ENCODE measurements at regions not wholly inside any gene's neighbourhood (a gene's known extent, or its start where the extent isn't known, plus 50 kb on each side); places are given as distances from the start of the nearest gene placed in this dataset.

GRCh38 chr20:57092112-57092899 is 174.1 kb downstream of the BMP7 start:
- ATAC-seq (peak; percentile 71), DNase-seq (peak; percentile 70)
- Mint-ChIP-seq H3K27me3 (no peaks in the 10 kb centered on the region), H3K36me3 (no peaks in the 10 kb centered on the region), H3K27ac (no peak overlapping the region), H3K4me1 (peaks cover 3% of the 10 kb centered on the region), H3K4me3 (no peak overlapping the region), H3K9me3 (ENCODE audit: low read depth) (no peaks in the 10 kb centered on the region)
- CTCF ChIA-PET, result interaction anchor here (0.7 to 3.0 kb wide), 7 partner anchors 240 to 406 kb away, joined by 3 to 15 read pairs (median 3); no protein-coding TSS in a partner anchor

GRCh38 chr20:57092900-57093530 is 173.4 kb downstream of the BMP7 start:
- H3K9me3 Mint-ChIP-seq (ENCODE audit: low read depth), result no peaks in the 10 kb centered on the region
- CTCF ChIA-PET, result no interaction called here

GRCh38 chr20:57093766-57094165 is 172.7 kb downstream of the BMP7 start:
- no peak overlapping the region for H3K4me3 Mint-ChIP-seq
- peaks cover 3% of the 10 kb centered on the region for H3K4me1 Mint-ChIP-seq
- H3K27me3 Mint-ChIP-seq, result no peaks in the 10 kb centered on the region
- CTCF ChIA-PET, result no interaction called here
- no peaks in the 10 kb centered on the region for H3K9me3 Mint-ChIP-seq (ENCODE audit: low read depth)
- H3K36me3 Mint-ChIP-seq, result no peaks in the 10 kb centered on the region
- ATAC-seq, result no peak
- no peak overlapping the region for H3K27ac Mint-ChIP-seq
- DNase-seq, result no peak

More at GRCh38 chr20:57092900-57093530, 173.4 kb downstream of the BMP7 start:
- no peak for ATAC-seq
- Mint-ChIP-seq H3K4me3 (no peak overlapping the region), H3K27ac (no peak overlapping the region), H3K36me3 (no peaks in the 10 kb centered on the region), H3K4me1 (peaks cover 3% of the 10 kb centered on the region), H3K27me3 (no peaks in the 10 kb centered on the region)
- DNase-seq, result no peak

- no peaks in the 10 kb centered on the region for H3K27me3 Mint-ChIP-seq
- ATAC-seq, result no peak
These were observed 172.1 kb downstream of the BMP7 start for GRCh38 chr20:57094252-57094891.

GRCh38 chr20:57094991-57095390 is 171.4 kb downstream of the BMP7 start:
- no peak overlapping the region for H3K27ac Mint-ChIP-seq
- CTCF ChIA-PET, result interaction anchor here (0.8 kb wide), 1 partner anchor 237 kb away, joined by 3 read pairs; no protein-coding TSS in a partner anchor
- peaks cover 3% of the 10 kb centered on the region for H3K4me1 Mint-ChIP-seq
- no peak for ATAC-seq
- no peaks in the 10 kb centered on the region for H3K27me3 Mint-ChIP-seq
- DNase-seq, result no peak
- H3K4me3 Mint-ChIP-seq, result no peak overlapping the region
- H3K9me3 Mint-ChIP-seq (ENCODE audit: low read depth), result no peaks in the 10 kb centered on the region
- H3K36me3 Mint-ChIP-seq, result no peaks in the 10 kb centered on the region

More at GRCh38 chr20:57094252-57094891, 172.1 kb downstream of the BMP7 start:
- H3K4me3 Mint-ChIP-seq, result no peak overlapping the region
- no peaks in the 10 kb centered on the region for H3K36me3 Mint-ChIP-seq
- H3K9me3 Mint-ChIP-seq (ENCODE audit: low read depth), result no peaks in the 10 kb centered on the region
- no peak for DNase-seq
- CTCF ChIA-PET, result no interaction called here
- H3K4me1 Mint-ChIP-seq, result peaks cover 3% of the 10 kb centered on the region
- H3K27ac Mint-ChIP-seq, result no peak overlapping the region

DNA sequence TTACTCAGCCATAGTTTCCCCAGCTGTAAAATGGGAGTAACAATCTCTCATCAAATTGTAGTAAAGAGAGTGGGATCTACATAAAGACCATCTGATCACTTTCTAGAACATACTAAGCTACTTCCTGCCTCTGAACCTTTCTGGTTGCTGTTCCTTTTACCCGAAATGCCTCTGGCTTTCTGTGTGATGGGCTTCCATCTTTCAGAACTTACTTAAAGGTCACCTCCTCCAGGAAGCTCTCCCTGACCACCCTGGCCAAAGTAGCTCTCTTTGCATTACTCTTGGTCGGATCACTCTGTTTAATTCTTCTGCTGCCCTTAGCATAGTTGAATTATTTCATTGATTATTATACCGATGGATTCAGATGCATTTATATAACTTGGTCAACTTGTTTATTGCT is 171.0 kb downstream of the BMP7 start:
- CTCF ChIA-PET, result interaction anchor here (0.8 kb wide), 1 partner anchor 237 kb away, joined by 3 read pairs; no protein-coding TSS in a partner anchor
- H3K27ac Mint-ChIP-seq, result no peak overlapping the region
- no peak overlapping the region for H3K4me3 Mint-ChIP-seq
- no peaks in the 10 kb centered on the region for H3K9me3 Mint-ChIP-seq (ENCODE audit: low read depth)
- no peak for ATAC-seq
- no peaks in the 10 kb centered on the region for H3K27me3 Mint-ChIP-seq
- H3K4me1 Mint-ChIP-seq, result peaks cover 3% of the 10 kb centered on the region
- no peaks in the 10 kb centered on the region for H3K36me3 Mint-ChIP-seq
- no peak for DNase-seq

- Mint-ChIP-seq H3K27me3 (no peaks in the 10 kb centered on the region), H3K36me3 (no peaks in the 10 kb centered on the region), H3K4me1 (peaks cover under 1% of the 10 kb centered on the region), H3K4me3 (no peak overlapping the region), H3K27ac (no peak overlapping the region), H3K9me3 (ENCODE audit: low read depth) (no peaks in the 10 kb centered on the region)
- DNase-seq (no peak), ATAC-seq (no peak)
- CTCF ChIA-PET, result no interaction called here
These were observed 169.1 kb downstream of the BMP7 start for GRCh38 chr20:57097245-57097915.

- ATAC-seq, result no peak
- no peaks in the 10 kb centered on the region for H3K4me1 Mint-ChIP-seq
- no peak for DNase-seq
- H3K27ac Mint-ChIP-seq, result no peak overlapping the region
- no peaks in the 10 kb centered on the region for H3K9me3 Mint-ChIP-seq (ENCODE audit: low read depth)
- no peaks in the 10 kb centered on the region for H3K27me3 Mint-ChIP-seq
- H3K4me3 Mint-ChIP-seq, result no peak overlapping the region
- H3K36me3 Mint-ChIP-seq, result no peaks in the 10 kb centered on the region
- CTCF ChIA-PET, result no interaction called here
These were observed 164.3 kb downstream of the BMP7 start for GRCh38 chr20:57102160-57102559.

- Mint-ChIP-seq H3K4me1 (no peaks in the 10 kb centered on the region), H3K4me3 (no peak overlapping the region), H3K27me3 (no peaks in the 10 kb centered on the region), H3K9me3 (ENCODE audit: low read depth) (no peaks in the 10 kb centered on the region), H3K36me3 (no peaks in the 10 kb centered on the region), H3K27ac (no peak overlapping the region)
- DNase-seq, result no peak
- ATAC-seq, result no peak
- CTCF ChIA-PET, result no interaction called here
These were observed 163.9 kb downstream of the BMP7 start for GRCh38 chr20:57102566-57102965.

GRCh38 chr20:57103146-57103800 is 163.2 kb downstream of the BMP7 start:
- ATAC-seq, result no peak
- CTCF ChIA-PET, result no interaction called here
- no peak for DNase-seq
- Mint-ChIP-seq H3K4me3 (no peak overlapping the region), H3K4me1 (no peaks in the 10 kb centered on the region), H3K36me3 (no peaks in the 10 kb centered on the region), H3K27me3 (no peaks in the 10 kb centered on the region), H3K9me3 (ENCODE audit: low read depth) (no peaks in the 10 kb centered on the region), H3K27ac (no peak overlapping the region)

- Mint-ChIP-seq H3K4me3 (no peak overlapping the region), H3K9me3 (ENCODE audit: low read depth) (no peaks in the 10 kb centered on the region), H3K27me3 (no peaks in the 10 kb centered on the region), H3K4me1 (no peaks in the 10 kb centered on the region), H3K27ac (no peak overlapping the region), H3K36me3 (no peaks in the 10 kb centered on the region)
- ATAC-seq (no peak), DNase-seq (no peak)
- CTCF ChIA-PET, result no interaction called here
These were observed 162.3 kb downstream of the BMP7 start for GRCh38 chr20:57104113-57104512.

- CTCF ChIA-PET, result no interaction called here
- ATAC-seq (no peak), DNase-seq (no peak)
- Mint-ChIP-seq H3K9me3 (ENCODE audit: low read depth) (no peaks in the 10 kb centered on the region), H3K36me3 (no peaks in the 10 kb centered on the region), H3K27ac (no peak overlapping the region), H3K27me3 (no peaks in the 10 kb centered on the region), H3K4me3 (no peak overlapping the region), H3K4me1 (no peaks in the 10 kb centered on the region)
These were observed 161.7 kb downstream of the BMP7 start for GRCh38 chr20:57104651-57105204.
